Adipose tissue (tissue), 3 donors: ENCODE measurements at regions not wholly inside any gene's neighbourhood (a gene's known extent, or its start where the extent isn't known, plus 50 kb on each side); places are given as distances from the start of the nearest gene placed in this dataset.

Source experiments
- H3K27ac ChIP-seq: one replicate; pipeline ENCODE4 v1.5.1; 2013; ENCODE audit warnings: low read depth, low read length
- WGBS, 3 donors: extraction: QIAGEN DNeasy Blood & Tissue Kit; methylation state at CpG; one replicate each; pipeline ENCODE4 v1.1.7; 2013; 5-methylcytosine and 5-hydroxymethylcytosine counted together
- donor health status: healthy with polysubstance abuse.
- donor health status: Bipolar disorder and iron deficiency.
- donor health status: healthy.

DNA sequence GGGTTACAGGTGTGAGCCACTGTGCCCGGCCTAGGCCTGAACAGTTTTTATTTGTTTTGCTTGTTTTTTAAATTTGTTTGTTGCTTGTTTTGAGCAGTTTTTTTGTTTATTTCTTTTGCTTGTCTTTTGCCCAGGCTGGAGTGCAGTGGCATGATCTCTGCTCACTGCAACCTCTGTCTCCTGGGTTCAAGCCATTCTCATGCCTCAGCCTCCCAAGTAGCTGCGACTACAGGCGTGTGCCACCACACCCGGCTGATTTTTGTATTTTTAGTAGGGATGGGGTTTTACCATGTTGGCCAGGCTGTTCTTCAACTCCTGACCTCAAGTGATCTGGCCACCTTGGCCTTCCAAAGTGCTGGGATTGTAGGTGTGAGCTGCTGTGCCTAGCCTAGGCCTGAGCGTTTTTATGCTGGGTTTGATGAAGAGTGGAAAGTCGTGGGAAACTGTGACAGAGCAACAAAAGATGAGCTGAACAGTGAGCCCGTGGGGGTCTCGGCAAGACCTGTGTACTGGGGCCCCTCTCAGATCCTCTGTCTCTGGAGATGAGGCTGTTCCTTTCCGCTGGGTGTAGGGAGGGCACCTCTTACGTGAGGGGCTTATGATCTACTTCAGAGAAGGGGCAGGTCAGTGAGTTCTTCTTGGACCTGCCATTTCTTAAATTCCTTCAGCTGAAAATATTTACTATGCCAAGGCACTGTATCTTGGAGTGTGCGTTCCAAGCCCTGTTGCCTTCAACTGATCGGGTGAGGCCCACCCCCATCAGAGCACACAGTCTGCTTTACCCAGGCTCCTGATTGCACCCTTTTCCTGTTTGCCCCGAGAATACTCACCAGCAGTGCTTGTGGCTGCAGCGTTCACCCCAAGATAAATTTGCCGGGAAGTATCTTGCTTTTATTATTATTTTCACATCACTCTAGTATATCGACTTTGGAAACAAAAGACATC is 322.1 kb downstream of the SEC14L1 start:
- H3K27ac ChIP-seq = no peak overlapping the region
- 86 to 91% (median 86%) methylated on average over 16 of the region's 16 CpGs for WGBS, 3 donors

DNA sequence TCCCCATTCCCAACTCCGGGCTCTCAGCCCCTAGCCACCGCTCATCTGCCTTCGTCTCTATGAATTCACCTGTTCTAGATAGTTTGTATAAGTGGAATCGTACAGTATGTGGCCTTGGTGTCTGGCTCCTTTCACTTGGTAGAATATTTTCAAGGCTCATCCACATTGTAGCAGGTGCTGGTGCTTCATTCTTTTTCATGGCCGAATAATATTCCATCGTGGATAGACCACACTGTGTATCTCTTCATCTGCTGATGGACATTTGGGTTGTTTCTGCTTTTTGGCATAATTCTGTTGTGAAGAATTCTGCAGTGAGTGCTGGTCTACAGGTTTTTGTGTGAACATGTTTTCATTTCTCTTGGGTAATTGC is 324.2 kb downstream of the SEC14L1 start:
- WGBS, 3 donors = 84 to 95% (median 91%) methylated on average over 6 of the region's 6 CpGs
- H3K27ac ChIP-seq = no peak overlapping the region

DNA sequence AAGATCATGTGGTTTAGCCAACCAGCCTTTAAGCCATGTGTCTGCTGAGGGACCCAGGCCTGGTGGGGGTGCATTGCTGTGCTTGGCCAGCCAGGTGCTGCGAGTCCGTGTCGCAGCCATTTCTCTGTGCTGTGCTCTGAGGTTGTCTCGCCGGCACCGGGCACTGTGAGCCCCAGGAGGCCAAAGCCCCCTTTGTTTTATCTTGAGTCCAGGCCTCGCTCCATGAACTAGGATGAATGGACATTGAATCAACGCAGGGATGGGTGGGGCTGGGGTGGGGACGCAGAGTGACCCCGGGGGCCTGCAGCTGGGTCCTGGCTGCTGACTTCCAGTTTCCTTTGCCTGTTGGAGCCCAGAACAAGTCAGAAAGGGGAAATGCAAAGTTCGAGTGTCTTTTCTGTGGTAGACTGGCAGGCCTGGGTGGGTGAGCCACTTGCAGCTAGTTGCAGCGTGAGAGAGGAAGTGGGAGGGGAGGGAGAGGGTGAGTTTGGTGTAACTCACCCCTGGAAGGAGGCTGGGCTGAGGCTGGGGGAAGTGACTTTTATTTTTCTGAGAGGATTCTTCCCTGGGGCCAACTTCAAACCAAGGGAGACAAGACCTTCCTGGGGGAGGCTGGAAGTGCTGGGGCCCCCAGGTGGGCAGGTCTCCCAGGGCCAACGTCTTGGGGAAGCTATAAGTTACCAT is 324.7 kb downstream of the SEC14L1 start:
- 18 to 68% (median 20%) methylated on average over 13 of the region's 13 CpGs for WGBS, 3 donors
- no peak overlapping the region for H3K27ac ChIP-seq

DNA sequence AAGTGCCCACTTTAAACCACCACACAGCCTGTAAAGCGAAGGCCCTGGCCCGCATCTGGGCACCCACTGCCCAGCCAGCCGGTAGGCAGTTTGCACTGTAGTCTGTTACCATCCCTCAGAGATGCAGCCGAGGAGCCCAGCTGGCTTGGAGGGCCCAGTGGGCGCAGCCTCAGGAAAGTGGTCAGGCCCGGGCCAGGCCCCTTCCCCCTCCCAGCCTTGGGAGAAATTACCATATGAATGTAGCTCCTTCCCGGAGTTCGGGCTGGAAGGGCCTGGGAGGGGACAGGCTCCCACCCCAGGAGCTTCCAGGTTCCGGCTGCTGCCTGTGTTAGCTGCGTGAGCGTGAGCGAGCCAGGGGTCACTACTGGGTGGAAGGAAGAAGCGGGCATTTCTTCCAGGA is 325.4 kb downstream of the SEC14L1 start:
- no peak overlapping the region for H3K27ac ChIP-seq
- 60 to 85% (median 65%) methylated on average over 13 of the region's 13 CpGs for WGBS, 3 donors

DNA sequence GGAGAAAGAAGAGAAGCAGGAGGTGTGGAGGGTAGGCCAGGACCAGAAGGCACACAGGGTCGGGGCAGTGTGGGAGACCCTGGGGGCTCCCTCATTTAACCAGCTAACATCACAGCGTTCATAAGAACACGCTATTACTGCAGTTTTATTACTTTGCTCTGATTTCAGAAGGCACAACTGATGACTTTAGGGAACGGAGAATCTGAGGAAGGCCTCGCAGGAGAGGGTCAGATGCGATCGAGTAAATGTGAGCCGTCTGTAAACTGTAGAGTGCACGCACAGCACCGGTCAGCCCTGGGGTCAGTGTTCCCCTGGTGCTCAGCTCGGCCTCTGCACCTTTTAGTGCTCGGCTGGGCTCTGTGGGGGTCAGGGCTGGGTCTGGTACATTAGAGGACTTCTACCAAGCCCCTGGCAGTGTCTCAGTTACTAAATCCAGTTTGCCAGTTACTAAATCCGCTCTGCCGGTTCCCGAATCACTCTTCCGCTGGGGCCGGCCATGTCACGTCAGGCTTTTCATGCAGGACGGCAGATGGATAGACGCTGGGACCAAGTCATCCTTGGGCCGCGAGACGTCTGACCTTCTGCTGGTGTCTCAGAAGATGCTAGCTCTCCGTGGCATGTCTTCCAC is 325.9 kb downstream of the SEC14L1 start:
- no peak overlapping the region for H3K27ac ChIP-seq

DNA sequence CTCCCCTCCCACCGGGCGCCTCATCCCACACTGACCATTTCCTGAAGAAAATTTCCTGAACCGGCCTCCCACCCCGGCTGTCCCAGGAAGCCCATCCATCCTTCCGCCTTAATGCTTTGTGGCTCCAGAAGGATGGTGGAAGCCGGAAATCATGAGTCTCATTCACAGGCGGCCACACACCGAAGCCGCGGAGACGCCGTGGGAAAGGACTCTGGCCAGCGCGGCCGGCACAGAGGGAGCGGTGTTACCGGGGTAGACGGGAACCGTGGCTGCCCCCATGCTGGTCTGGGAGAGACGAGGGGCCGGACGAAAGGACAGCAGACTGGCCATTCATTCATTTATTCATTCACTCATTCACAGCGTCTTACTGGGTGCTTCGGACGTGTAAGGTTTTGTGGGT is 326.8 kb downstream of the SEC14L1 start:
- H3K27ac ChIP-seq = no peak overlapping the region
- WGBS, 3 donors = 68 to 86% (median 71%) methylated on average over 25 of the region's 25 CpGs

More for the DNA sequence above, 325.9 kb downstream of the SEC14L1 start:
- 83 to 87% (median 85%) methylated on average over 24 of the region's 24 CpGs for WGBS, 3 donors

DNA sequence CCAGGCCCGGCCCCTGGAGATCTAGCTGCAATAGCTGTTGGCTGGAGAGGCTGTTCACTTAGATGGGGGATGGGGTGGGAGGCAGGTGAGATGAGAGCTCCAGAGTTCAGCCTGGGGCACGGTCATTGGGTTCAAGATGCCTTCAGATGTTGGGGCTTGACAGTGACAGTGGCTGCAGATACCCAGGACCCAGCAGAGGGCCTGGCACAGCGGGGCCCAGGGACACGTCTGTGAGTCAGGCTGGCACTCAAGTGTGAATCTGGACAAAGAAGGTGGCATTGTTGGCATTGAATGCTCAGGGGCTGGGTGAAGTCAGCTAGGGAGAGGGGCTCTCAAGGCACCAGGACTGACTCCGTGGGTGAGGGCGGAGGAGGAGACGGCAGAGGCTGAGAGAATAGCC is 328.1 kb downstream of the SEC14L1 start:
- WGBS, 3 donors = 93 to 96% (median 94%) methylated on average over 7 of the region's 7 CpGs
- no peak overlapping the region for H3K27ac ChIP-seq

DNA sequence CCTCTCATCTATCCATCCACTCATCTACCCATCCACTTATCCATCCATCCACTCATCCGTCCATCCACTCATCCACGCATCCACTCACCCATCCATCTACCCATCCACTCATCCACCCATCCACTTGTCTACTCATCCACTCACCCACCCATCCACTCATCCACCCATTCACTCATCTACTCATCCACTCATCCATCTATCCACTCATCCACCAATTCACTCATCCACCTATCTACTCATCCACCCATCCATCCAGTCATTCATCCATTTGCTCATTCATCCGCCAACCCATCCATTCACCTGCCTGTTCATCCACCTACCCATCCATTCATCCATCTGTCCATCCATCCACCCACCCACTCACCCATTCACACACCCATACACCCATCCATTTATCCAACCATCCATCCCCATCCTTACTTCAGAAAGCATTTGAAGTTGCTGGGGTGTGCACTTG is 329.6 kb downstream of the SEC14L1 start:
- WGBS, 3 donors = 92 to 98% (median 97%) methylated on average over 3 of the region's 3 CpGs
- no peak overlapping the region for H3K27ac ChIP-seq

DNA sequence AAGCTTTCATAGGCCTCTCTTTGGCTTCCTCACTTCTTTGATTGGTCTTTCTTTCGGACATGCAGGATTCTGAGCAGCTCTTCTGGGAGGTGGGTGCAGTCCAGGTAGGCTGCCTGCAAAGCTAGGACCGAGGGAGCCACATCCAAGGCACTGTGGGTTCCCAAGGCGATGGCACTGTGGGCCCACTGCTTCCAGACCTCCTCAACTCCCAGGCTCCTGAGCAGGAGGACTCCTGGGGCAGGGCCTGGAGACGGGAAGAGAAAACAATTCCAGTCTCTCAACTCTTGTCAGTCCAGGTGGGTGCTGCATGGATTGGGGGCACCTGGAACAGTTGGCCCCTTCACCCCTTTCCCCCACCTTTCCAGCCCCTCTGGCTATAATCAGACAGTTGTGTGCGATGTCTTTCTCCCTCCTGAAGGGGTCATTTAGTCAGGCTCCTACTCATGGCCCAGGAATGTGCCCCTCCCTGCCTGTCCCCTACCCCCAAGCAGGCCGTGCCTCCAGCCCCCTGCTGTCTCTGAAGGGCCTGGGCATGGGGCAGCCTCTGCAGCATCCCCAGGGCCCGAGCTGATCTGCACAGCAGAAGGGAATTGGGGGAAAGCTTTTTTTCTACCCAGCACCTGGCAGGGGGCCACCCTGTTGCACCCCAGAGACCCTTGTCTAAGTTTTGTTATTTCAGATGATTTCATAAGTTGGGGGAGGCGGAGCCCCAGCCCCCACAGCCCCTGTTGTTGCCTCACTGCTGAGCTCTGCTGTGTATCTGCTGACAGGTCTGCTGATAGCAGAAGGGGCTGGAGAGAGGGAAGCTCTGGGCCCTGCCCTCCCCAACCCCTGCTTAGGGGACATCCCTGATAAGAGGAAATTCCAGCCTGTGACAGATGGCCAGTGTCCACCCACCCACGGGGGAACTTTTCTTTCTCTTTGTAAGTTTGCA is 330.3 kb downstream of the SEC14L1 start:
- H3K27ac ChIP-seq = no peak overlapping the region
- WGBS, 3 donors = 61 to 75% (median 64%) methylated on average over 9 of the region's 9 CpGs

DNA sequence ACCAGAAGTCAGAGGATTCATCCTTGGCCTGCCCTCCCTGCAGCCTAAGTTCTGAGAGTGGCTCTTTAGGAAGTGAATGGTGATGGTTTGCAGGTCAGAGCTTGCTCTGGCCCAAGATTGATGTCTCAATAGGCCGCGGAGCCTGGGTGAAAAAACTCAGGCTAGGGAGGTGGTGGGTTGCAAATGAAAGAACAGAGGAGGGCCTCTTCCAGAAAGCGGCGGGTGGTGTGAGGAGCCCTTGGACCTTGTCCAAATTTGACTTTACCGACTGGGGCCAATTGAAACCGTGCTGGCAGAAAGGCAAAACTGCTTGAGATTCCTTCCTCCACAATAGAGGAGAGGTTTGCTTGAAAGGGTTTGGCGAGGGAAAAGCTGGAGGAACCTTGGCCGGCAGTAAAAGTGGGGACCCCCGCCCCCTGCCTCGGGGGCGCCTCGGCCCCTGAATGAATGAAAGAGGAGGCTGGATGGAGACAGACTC is 331.3 kb downstream of the SEC14L1 start:
- WGBS, 3 donors = 8 to 37% (median 11%) methylated on average over 12 of the region's 12 CpGs

DNA sequence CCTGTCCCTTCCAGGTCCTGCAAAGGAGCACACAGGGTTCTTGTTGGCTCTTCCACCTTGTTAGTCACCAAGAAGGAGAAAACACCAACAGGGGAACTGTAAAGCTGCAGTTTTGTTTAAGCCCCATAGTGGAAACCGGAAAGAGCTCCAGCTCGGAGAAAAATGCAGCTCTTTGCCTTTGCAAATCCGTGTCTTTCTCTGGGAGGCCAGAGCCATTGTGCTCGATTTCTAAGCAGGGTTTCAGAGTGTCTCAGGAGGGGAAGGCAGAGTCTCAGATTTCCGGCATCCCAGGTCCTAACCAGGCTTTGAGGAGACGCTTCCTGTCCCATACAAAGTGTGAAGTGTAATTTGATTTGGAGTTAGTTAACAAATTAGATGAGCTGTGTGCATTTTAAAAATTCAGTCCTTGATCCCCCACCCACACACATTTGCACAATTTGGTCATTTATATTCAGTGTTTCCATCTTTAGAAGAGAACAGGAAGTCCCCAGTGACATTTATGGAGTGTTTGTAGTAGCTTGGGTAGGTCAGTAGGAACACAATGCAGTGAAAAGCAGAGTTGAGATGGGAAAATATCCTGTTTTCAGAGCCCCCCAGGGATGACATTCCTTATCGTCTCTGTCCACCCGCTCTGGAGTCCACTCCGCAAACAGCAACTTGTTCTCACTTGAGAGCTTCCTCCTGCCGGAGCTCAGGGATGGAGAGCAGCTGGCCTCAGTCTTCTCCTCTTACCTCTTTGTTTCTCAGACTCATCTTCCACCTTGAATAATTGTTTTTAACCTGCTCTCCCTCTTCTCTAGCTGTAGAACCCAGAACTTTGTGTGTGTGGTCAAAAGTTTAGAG is 331.9 kb downstream of the SEC14L1 start:
- WGBS, 3 donors = 33 to 68% (median 44%) methylated on average over 10 of the region's 10 CpGs
- H3K27ac ChIP-seq = no peak overlapping the region

More for the DNA sequence above, 331.3 kb downstream of the SEC14L1 start:
- H3K27ac ChIP-seq = no peak overlapping the region

DNA sequence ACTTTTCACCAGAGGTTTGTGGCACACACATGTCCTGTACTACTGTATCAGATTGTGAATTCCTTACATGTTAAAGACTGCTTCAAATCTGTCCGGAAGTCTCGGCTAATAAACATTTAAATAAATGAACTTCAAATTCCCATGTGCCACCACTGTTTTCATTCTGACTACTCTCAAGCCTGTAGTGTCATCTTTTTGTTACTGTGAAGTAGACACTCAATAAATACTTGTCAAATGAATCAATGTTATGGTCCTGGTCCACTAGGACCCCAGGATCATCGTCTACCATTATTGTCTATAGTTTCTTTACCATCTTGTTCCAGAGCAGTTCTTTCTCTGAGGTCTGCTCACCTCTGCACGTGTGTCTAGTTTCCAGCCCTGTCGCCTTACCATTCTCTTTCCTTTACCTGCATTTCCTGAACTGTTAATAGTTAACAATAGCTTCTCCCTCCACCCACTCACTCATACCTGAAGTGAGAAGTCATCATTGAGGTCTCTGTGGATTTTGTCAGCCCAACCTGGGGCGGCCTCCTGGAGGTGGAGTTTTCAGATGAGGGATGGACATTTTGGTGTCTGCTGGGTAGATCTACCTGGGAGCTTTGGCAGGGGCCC is 333.0 kb downstream of the SEC14L1 start:
- H3K27ac ChIP-seq = no peak overlapping the region
- 73 to 82% (median 80%) methylated on average over 6 of the region's 6 CpGs for WGBS, 3 donors

DNA sequence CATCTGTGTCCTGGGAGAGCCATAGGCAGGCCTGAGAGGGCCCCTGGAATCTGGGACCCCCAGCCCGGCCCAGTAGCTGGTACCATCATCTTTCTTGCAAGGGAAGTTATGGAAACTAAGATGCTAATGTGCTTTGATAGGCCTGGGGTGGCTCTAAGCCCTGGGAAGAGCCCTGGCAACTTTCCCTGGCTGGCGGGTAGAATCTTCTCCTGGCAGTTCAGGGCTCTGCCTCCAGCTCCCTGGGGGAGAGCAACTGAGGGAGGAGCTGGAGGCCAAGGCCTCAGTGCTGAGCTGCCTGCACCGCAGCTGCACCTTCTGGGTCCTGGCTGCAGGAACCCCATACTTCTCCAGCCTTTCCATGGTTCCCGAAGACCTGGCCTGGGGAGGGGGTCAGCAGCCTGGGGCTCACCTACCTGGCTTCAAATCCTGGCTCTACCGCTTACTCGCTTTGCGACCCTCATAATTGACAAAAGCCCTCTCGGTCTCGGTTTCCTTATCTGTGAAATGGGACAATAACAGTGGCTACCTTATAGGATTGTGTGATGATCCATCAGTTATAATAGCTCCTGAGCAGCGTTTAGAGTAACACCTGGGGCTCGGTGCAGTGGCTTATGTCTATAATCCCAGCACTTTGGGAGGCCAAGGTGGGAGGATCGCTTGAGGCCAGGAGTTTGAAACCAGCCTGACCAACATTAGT is 333.7 kb downstream of the SEC14L1 start:
- WGBS, 3 donors = 81 to 85% (median 81%) methylated on average over 12 of the region's 12 CpGs

DNA sequence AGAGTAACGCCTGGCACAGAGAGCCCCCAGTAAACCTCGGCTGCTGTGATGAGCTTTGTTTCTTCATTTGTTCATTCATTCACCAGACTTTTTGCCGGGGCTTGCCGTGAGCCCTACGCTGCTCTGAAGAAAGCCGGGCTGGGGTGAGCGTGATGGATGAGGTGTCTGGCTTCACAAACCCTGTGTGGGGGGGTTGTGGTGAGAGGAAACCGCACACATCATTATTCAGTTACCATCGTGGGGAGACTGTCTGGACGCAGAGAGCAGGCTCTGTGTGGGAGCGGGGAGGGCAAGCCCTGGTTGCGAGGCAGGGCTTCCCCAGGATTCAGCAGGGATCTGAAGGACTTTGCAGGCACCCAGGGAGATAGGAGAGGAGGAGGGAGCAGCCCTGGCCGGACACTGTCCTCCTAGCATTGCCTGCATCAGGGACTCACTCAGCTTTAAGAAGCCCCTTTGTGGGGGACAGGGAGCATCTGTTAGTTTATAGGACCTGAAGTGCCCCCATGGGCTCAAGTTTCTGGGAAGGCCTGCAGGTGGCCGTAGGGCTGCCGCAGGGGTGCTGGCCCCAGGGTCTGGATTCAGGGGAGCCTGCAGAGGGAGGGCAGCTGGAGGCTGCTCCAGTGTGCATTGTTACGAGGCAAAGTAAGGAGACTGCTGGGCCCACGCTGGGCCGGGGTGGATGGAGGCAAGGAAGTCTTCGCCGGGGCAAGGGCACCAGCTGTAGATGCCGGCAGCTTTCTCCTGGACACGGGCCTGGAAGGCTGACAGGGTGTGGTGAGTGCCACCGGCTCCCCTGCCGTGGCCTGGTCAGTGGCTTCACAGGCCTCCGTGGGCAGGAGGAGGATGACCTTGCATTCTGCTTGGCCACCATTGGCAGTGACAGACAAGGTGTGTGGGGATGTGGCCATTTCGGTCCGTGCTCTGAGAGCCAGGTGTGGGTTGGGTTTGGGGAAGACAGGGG is 334.5 kb downstream of the SEC14L1 start:
- WGBS, 3 donors = 63 to 81% (median 66%) methylated on average over 27 of the region's 27 CpGs
- peak overlapping the region; percentile 26 for H3K27ac ChIP-seq

More for the DNA sequence above, 333.7 kb downstream of the SEC14L1 start:
- no peak overlapping the region for H3K27ac ChIP-seq

DNA sequence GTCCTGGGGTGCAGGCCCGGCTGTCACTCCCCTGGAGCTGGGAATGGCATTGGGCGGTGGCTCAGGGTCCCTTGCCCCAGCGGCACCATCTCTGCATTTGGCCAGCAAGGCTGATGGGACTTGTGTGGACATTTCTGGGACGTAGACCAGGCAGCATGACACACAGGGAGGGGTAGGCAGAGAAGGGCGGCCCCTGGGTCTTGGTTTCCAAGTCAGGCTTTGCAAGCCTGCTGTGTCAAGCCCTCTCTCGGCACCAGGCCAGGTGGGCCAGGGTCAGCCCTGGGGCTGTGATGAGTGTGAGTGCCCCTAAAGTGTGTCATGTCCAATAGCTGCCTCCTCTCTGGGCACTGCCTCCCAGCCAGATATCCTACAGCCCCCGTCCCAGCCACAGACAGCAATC is 335.2 kb downstream of the SEC14L1 start:
- WGBS, 3 donors = 63 to 89% (median 79%) methylated on average over 7 of the region's 7 CpGs
- H3K27ac ChIP-seq = no peak overlapping the region
